H4 (cell line): ENCODE measurements at regions not wholly inside any gene's neighbourhood (a gene's known extent, or its start where the extent isn't known, plus 50 kb on each side); places are given as distances from the start of the nearest gene placed in this dataset.

Source experiments
- DNase-seq: peaks from one replicate; pipeline ENCODE4 v3.0.0-alpha.2; 2015; ENCODE audit warnings: low spot score

GRCh38 chr15:53462651-53463050 is 296.8 kb downstream of the WDR72 start:
- no peak for DNase-seq

GRCh38 chr15:53461677-53462076 is 297.8 kb downstream of the WDR72 start:
- no peak for DNase-seq

DNA sequence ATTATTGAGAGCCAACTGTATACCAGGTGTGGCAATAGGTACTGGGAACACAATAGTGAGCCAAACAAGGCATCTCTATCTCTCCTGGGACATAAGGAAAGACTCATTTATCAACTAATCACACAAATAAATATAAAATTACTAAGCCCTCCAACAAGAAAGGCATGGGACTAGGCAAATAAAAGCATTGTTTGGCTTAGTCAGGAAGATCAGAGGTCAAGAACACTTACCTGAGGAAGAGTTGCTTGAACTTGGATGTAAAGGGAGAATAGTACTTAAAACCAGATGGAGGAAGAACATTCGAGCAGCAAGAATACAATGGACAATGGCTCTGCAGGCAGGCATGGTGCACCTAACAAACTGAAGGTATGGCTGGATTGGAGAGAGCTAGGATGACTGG is 300.7 kb downstream of the WDR72 start:
- no peak for DNase-seq

DNA sequence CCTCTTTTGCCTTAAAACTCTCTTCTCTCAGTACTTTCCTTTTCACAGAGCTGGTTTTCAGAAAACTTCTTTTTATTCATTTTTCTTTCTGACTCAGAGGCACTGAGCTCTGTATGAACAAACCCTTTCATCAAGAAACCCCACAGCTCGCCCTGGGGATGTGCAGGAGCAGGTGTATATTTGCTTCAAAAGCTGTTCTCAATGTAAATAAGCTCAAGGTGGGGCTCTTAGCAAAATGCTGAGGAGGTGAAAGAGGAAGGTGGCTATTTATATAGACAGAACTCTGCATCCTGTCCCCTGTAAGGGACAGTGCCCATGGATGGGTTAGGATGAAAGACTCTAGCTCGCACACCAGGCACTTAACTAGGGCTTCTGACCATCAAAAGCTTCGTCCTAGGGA is 302.0 kb downstream of the WDR72 start:
- no peak for DNase-seq

GRCh38 chr15:53454843-53455721 is 304.4 kb downstream of the WDR72 start:
- DNase-seq, result no peak

- DNase-seq, result no peak
These were observed 305.0 kb downstream of the WDR72 start for GRCh38 chr15:53454535-53454842.

GRCh38 chr15:53453253-53454105 is 306.0 kb downstream of the WDR72 start:
- DNase-seq, result no peak

GRCh38 chr15:53448232-53449015 is 311.0 kb downstream of the WDR72 start:
- DNase-seq, result no peak

DNA sequence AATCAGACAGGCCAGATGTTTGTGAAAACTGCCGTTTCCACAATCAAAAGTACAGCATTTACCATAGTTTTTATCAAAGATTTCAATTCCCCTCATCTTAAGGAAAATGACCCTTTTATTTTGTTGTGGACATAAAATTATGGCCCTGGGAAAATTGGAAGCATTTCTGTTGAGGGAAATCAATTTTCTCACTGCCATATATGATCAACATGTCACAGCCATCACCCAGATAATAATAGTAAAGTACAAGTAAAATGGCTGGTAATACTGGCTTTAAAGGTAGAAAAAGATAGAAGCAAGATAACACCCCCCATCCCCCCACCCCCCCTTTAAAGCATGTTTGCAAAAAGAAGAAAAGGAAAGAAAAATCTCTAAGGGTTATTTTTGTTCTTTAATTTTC is 311.7 kb downstream of the WDR72 start:
- DNase-seq, result no peak

GRCh38 chr15:53447053-53447574 is 312.3 kb downstream of the WDR72 start:
- DNase-seq, result no peak

- DNase-seq, result no peak
These were observed 313.1 kb downstream of the WDR72 start for GRCh38 chr15:53446376-53446775.

- no peak for DNase-seq
These were observed 313.9 kb downstream of the WDR72 start for GRCh38 chr15:53445531-53445930.

- no peak for DNase-seq
These were observed 321.2 kb downstream of the WDR72 start for GRCh38 chr15:53437985-53438841.

DNA sequence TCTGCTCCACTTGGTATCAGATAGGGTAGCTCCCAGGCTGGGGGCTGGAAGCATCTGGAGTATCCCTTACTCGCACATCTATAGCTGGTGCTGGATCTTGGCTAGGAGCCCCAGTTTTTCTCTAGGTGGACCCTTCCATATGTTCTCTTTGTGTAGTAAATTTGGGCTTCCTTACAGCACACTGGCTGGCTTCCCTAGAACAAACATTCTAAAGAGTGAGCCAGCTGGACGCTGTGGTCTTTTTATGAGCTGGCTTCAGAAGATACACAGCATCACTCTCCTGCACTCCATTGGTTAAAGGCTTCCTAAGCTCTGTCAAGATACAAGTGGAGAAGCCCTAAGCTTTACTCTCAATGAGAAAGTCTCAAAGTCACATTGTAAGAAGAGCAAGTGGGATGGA is 322.1 kb downstream of the WDR72 start:
- DNase-seq, result no peak

GRCh38 chr15:53434174-53434678 is 325.2 kb downstream of the WDR72 start:
- no peak for DNase-seq

GRCh38 chr15:53416219-53416940 is 343.1 kb downstream of the WDR72 start:
- no peak for DNase-seq

DNA sequence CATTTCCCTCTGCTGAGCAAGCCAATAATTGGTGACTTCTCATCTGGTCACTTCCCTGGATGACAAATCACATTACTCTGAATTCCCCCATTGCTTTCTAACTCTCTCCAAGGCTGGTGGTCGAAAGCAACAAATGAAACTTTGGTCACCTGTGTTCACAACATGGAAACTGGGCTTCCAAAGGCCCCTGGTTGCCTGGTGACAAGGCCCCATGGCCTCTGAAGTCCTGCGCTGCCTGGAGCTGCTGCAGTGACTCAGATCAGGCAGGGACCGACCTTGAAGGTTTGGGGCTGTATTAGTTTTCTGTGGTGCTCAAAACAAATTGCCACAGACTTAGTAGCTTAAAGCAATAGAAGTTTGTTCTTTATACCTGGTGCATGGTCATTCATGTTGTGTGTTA is 345.3 kb downstream of the WDR72 start:
- DNase-seq, result no peak

DNA sequence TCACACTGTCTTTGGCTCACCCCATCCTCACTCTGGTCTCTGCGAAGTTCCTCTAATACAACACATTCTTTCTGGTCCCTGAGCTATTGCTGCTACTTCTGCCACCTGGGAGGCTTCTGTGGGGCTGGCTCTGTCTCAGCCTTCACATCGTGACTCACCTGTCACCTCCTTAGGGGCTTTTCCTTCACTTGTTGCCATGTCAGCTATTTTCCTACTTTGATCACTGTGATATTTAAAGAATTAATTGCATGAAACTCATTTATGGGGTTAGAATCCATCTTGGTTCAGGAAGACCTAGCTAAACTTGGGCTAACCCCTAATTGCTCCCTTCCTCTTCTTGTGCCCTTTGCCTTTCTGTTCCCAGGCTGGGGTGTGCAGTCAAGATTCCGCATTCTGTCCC is 346.9 kb downstream of the WDR72 start:
- no peak for DNase-seq

- DNase-seq, result no peak
These were observed 354.5 kb downstream of the WDR72 start for GRCh38 chr15:53404930-53405493.

DNA sequence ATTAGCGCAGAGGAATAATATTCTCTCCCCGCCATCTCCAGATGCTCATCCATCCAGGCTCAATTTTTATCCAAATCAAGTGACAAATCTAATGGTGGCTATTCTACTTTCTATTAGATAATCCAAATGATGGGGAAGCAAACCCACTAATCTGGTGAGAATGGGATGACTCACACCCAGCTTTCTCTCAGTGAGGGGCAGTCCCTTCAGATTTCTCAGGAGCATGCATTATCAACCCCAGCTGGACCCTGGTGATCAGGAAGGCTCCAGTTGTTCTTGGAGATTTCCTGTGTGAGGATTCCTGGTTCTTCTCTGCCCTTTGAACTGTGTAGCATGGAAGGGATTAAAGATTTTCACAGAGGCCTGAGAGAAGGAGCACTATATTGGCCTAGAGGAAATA is 358.0 kb downstream of the WDR72 start:
- no peak for DNase-seq
